Neuronal stem cell (in vitro differentiated cells): ENCODE measurements at regions not wholly inside any gene's neighbourhood (a gene's known extent, or its start where the extent isn't known, plus 50 kb on each side); places are given as distances from the start of the nearest gene placed in this dataset.

Source experiments
- DNase-seq: peaks from one replicate; pipeline ENCODE4 v3.0.0-alpha.2; 2013; ENCODE audit warnings: low spot score
- H2AFZ ChIP-seq: one replicate; pipeline ENCODE4 v1.6.1; 2013; ENCODE audit warnings: mild to moderate bottlenecking, low read length, inconsistent platforms
- H2AK5ac ChIP-seq: 2 replicates; pipeline ENCODE4 v1.6.1; 2013; ENCODE audit warnings: low read depth, mild to moderate bottlenecking, inconsistent platforms, low read length, moderate library complexity, mixed read lengths
- H2BK120ac ChIP-seq: 2 replicates; pipeline ENCODE4 v1.6.1; 2013; ENCODE audit warnings: low read depth, mild to moderate bottlenecking, inconsistent platforms, low read length, moderate library complexity, mixed read lengths
- H2BK12ac ChIP-seq: one replicate; pipeline ENCODE4 v1.6.1; 2013; ENCODE audit warnings: low read length, inconsistent platforms
- H2BK15ac ChIP-seq: 2 replicates; pipeline ENCODE4 v1.6.1; 2013; ENCODE audit warnings: mild to moderate bottlenecking, low read length, inconsistent platforms, mixed read lengths
- H2BK5ac ChIP-seq: one replicate; pipeline ENCODE4 v1.6.1; 2013; ENCODE audit warnings: inconsistent platforms, mild to moderate bottlenecking, low read length, moderate library complexity
- H3K14ac ChIP-seq: one replicate; pipeline ENCODE4 v1.6.1; 2013; ENCODE audit warnings: low read length, inconsistent platforms
- H3K18ac ChIP-seq: 2 replicates; pipeline ENCODE4 v1.6.1; 2013; ENCODE audit warnings: low read length, inconsistent platforms
- H3K23ac ChIP-seq: 2 replicates; pipeline ENCODE4 v1.6.1; 2013; ENCODE audit warnings: low read depth, mild to moderate bottlenecking, mixed read lengths, low read length, inconsistent platforms; ENCODE audit not compliant: poor library complexity
- H3K27ac ChIP-seq: replicated peaks from 3 replicates; pipeline ENCODE4 v1.5.1; 2013; ENCODE audit warnings: low read length, inconsistent platforms
- H3K27me3 ChIP-seq, 3 experiments: 2 replicates each; pipeline ENCODE4 v1.6.1; 2013; ENCODE audit warnings: low read length in 3 of 3, mild to moderate bottlenecking in 2 of 3, inconsistent platforms in 1 of 3, low read depth in 1 of 3, mixed read lengths in 1 of 3, moderate library complexity in 1 of 3; ENCODE audit not compliant: control insufficient read depth in 3 of 3, insufficient read depth in 3 of 3
- H3K36me3 ChIP-seq, 2 donors: replicated peaks in 1 of 2; 2 replicates each; pipeline ENCODE4 v1.6.1; 2013; ENCODE audit warnings: low read length in 2 of 2; ENCODE audit not compliant: control insufficient read depth in 2 of 2, insufficient read depth in 2 of 2
- H3K4ac ChIP-seq: 2 replicates; pipeline ENCODE4 v1.6.1; 2013; ENCODE audit warnings: inconsistent platforms, mild to moderate bottlenecking, low read length, moderate library complexity
- H3K4me1 ChIP-seq, 2 donors: 1 replicate in 1 of 2; 2 replicates in 1 of 2; pipeline ENCODE4 v1.6.1; 2013; ENCODE audit warnings: low read length in 2 of 2, low read depth in 1 of 2; ENCODE audit not compliant: control insufficient read depth in 2 of 2, insufficient read depth in 1 of 2
- H3K4me2 ChIP-seq: one replicate; pipeline ENCODE4 v1.6.1; 2013; ENCODE audit warnings: mild to moderate bottlenecking, low read length, inconsistent platforms; ENCODE audit not compliant: insufficient read depth, poor library complexity, severe bottlenecking
- H3K4me3 ChIP-seq, 2 donors: 2 replicates each; pipeline ENCODE4 v1.5.1; 2013; ENCODE audit warnings: low read length in 2 of 2, mild to moderate bottlenecking in 2 of 2, inconsistent platforms in 1 of 2, moderate library complexity in 1 of 2
- H3K79me1 ChIP-seq: one replicate; pipeline ENCODE4 v1.6.1; 2013; ENCODE audit warnings: low read depth, mild to moderate bottlenecking, inconsistent platforms, low read length, moderate library complexity
- H3K9ac ChIP-seq: one replicate; pipeline ENCODE4 v1.6.1; 2013; ENCODE audit warnings: mild to moderate bottlenecking, low read depth, low read length, inconsistent platforms; ENCODE audit not compliant: poor library complexity
- H3K9me3 ChIP-seq, 2 donors: replicated peaks in 1 of 2; 2 replicates each; pipeline versions ENCODE3 to v1.6.1; 2013; ENCODE audit warnings: low read length in 2 of 2, mild to moderate bottlenecking in 2 of 2, inconsistent platforms in 1 of 2, low read depth in 1 of 2, mixed read lengths in 1 of 2, moderate library complexity in 1 of 2; ENCODE audit not compliant: control insufficient read depth in 2 of 2, insufficient read depth in 1 of 2
- H4K8ac ChIP-seq: one replicate; pipeline ENCODE4 v1.6.1; 2013; ENCODE audit warnings: low read depth, mild to moderate bottlenecking, inconsistent platforms, low read length, moderate library complexity
- H4K91ac ChIP-seq: one replicate; pipeline ENCODE4 v1.6.1; 2013; ENCODE audit warnings: low read length, low read depth, mild to moderate bottlenecking, inconsistent platforms; ENCODE audit not compliant: poor library complexity
- WGBS, 2 donors: extraction: QIAGEN DNeasy Blood & Tissue Kit; methylation state at CpG; one replicate each; pipeline ENCODE4 v1.1.7; 2013; ENCODE audit warnings: missing lambda C conversion rate in 2 of 2, mixed read lengths in 1 of 2; ENCODE audit not compliant: insufficient read length in 2 of 2, insufficient replicate concordance in 1 of 2; ENCODE audit errors: extremely low coverage in 2 of 2; 5-methylcytosine and 5-hydroxymethylcytosine counted together

GRCh38 chrX:115419069-115419468, 129.6 kb downstream of the LUZP4 start:
- H3K36me3 ChIP-seq: no peaks in the 10 kb centered on the region
- no CpG with 5 or more reads among the region's 5 CpGs for WGBS, 2 donors

GRCh38 chrX:115423086-115423485, 133.6 kb downstream of the LUZP4 start:
- no peak overlapping the region for H2BK12ac ChIP-seq
- WGBS, 2 donors: no CpG with 5 or more reads among the region's 3 CpGs
- H3K4me1 ChIP-seq: peaks cover 0 to 1% of the 10 kb centered on the region in 2 donors
- H2AFZ ChIP-seq: no peak overlapping the region
- H3K36me3 ChIP-seq: no peaks in the 10 kb centered on the region
- no peaks in the 10 kb centered on the region for H3K9me3 ChIP-seq
- no peak overlapping the region for H3K27ac ChIP-seq
- no peak overlapping the region for H3K4ac ChIP-seq
- H3K4me2 ChIP-seq: no peak overlapping the region
- DNase-seq: no peak
- no peak overlapping the region for H2BK15ac ChIP-seq
- no peak overlapping the region for H3K23ac ChIP-seq
- no peaks in the 10 kb centered on the region for H3K79me1 ChIP-seq
- no peak overlapping the region for H2BK5ac ChIP-seq
- no peak overlapping the region for H3K14ac ChIP-seq
- H4K8ac ChIP-seq: no peak overlapping the region
- no peak overlapping the region for H4K91ac ChIP-seq
- no peak overlapping the region for H2AK5ac ChIP-seq
- H2BK120ac ChIP-seq: no peak overlapping the region
- no peak overlapping the region for H3K4me3 ChIP-seq
- H3K18ac ChIP-seq: no peak overlapping the region
- peaks cover 0 to 3% (median 0%) of the 10 kb centered on the region in 3 experiments for H3K27me3 ChIP-seq
- H3K9ac ChIP-seq: no peak overlapping the region

More at GRCh38 chrX:115419069-115419468, 129.6 kb downstream of the LUZP4 start:
- Histone ChIP-seq H3K9me3 (no peaks in the 10 kb centered on the region), H3K4me2 (no peak overlapping the region), H3K4me1 (no peaks in the 10 kb centered on the region), H3K9ac (no peak overlapping the region), H4K91ac (no peak overlapping the region), H3K27me3 (peaks cover 0 to 6% (median 0%) of the 10 kb centered on the region in 3 experiments), H3K14ac (no peak overlapping the region), H2AFZ (no peak overlapping the region), H2BK120ac (no peak overlapping the region), H3K4ac (no peak overlapping the region), H3K23ac (no peak overlapping the region), H2BK15ac (no peak overlapping the region), H3K79me1 (no peaks in the 10 kb centered on the region), H2BK12ac (no peak overlapping the region), H2AK5ac (no peak overlapping the region), H4K8ac (no peak overlapping the region), H3K18ac (no peak overlapping the region), H3K27ac (no peak overlapping the region), H2BK5ac (no peak overlapping the region), H3K4me3 (no peak overlapping the region)
- no peak for DNase-seq

GRCh38 chrX:115425359-115425758, 135.6 kb upstream of the PLS3 start:
- Histone ChIP-seq H4K91ac (no peak overlapping the region), H3K9ac (no peak overlapping the region), H3K4ac (no peak overlapping the region), H4K8ac (no peak overlapping the region), H2BK15ac (no peak overlapping the region), H3K9me3 (no peaks in the 10 kb centered on the region), H3K14ac (no peak overlapping the region), H3K4me2 (no peak overlapping the region), H3K4me1 (peaks cover 0 to 3% of the 10 kb centered on the region in 2 donors), H3K23ac (no peak overlapping the region), H2AFZ (no peak overlapping the region), H3K4me3 (no peak overlapping the region), H3K36me3 (no peaks in the 10 kb centered on the region), H2BK120ac (no peak overlapping the region), H3K27ac (no peak overlapping the region), H2BK12ac (no peak overlapping the region), H3K79me1 (no peaks in the 10 kb centered on the region), H3K27me3 (no peaks in the 10 kb centered on the region), H2AK5ac (no peak overlapping the region), H3K18ac (no peak overlapping the region), H2BK5ac (no peak overlapping the region)
- WGBS, 2 donors: no CpG with 5 or more reads among the region's 6 CpGs
- no peak for DNase-seq

GRCh38 chrX:115427861-115428410, 133.0 kb upstream of the PLS3 start:
- no peak overlapping the region for H4K8ac ChIP-seq
- H3K4me2 ChIP-seq: no peak overlapping the region
- H3K9ac ChIP-seq: no peak overlapping the region
- no peaks in the 10 kb centered on the region for H3K9me3 ChIP-seq
- H2BK15ac ChIP-seq: no peak overlapping the region
- H2AFZ ChIP-seq: no peak overlapping the region
- no peak overlapping the region for H4K91ac ChIP-seq
- H3K14ac ChIP-seq: no peak overlapping the region
- no peak overlapping the region for H2BK120ac ChIP-seq
- H3K79me1 ChIP-seq: no peaks in the 10 kb centered on the region
- no CpG with 5 or more reads among the region's 2 CpGs for WGBS, 2 donors
- H2BK5ac ChIP-seq: no peak overlapping the region
- H3K23ac ChIP-seq: no peak overlapping the region
- no peak overlapping the region for H2AK5ac ChIP-seq
- H2BK12ac ChIP-seq: no peak overlapping the region
- H3K4me1 ChIP-seq: peaks cover 0 to 5% of the 10 kb centered on the region in 2 donors
- H3K27me3 ChIP-seq: no peaks in the 10 kb centered on the region
- no peak for DNase-seq
- no peak overlapping the region for H3K27ac ChIP-seq
- H3K36me3 ChIP-seq: no peaks in the 10 kb centered on the region
- H3K18ac ChIP-seq: no peak overlapping the region
- H3K4me3 ChIP-seq: no peak overlapping the region
- H3K4ac ChIP-seq: no peak overlapping the region
